ENCODE measurements at regions not wholly inside any gene's neighbourhood (a gene's known extent, or its start where the extent isn't known, plus 50 kb on each side); places are given as distances from the start of the nearest gene placed in this dataset.

- DNase-seq (ENCODE audit: low read depth), result no peak
- no peak overlapping the region for H3K4me3 ChIP-seq (replicated peaks; ENCODE audit: low read depth, low read length)
- TF ChIP-seq, protein P1, sequence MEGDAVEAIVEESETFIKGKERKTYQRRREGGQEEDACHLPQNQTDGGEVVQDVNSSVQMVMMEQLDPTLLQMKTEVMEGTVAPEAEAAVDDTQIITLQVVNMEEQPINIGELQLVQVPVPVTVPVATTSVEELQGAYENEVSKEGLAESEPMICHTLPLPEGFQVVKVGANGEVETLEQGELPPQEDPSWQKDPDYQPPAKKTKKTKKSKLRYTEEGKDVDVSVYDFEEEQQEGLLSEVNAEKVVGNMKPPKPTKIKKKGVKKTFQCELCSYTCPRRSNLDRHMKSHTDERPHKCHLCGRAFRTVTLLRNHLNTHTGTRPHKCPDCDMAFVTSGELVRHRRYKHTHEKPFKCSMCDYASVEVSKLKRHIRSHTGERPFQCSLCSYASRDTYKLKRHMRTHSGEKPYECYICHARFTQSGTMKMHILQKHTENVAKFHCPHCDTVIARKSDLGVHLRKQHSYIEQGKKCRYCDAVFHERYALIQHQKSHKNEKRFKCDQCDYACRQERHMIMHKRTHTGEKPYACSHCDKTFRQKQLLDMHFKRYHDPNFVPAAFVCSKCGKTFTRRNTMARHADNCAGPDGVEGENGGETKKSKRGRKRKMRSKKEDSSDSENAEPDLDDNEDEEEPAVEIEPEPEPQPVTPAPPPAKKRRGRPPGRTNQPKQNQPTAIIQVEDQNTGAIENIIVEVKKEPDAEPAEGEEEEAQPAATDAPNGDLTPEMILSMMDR (IDR thresholded peaks at IDR 0.05; ENCODE audit: low read length, missing control alignments), result no peak
These were observed 62.8 kb upstream of the CCND1 start for GRCh38 chr11:69578167-69578566.

- no peak for DNase-seq (ENCODE audit: low read depth)
- no peak overlapping the region for H3K4me3 ChIP-seq (replicated peaks; ENCODE audit: low read depth, low read length)
- TF ChIP-seq, protein P1 (IDR thresholded peaks at IDR 0.05; ENCODE audit: low read length, missing control alignments), result no peak
These were observed 60.4 kb upstream of the CCND1 start for GRCh38 chr11:69580529-69580928.

- TF ChIP-seq, protein P1 (IDR thresholded peaks at IDR 0.05; ENCODE audit: low read length, missing control alignments), result no peak
- no peak for DNase-seq (ENCODE audit: low read depth)
- H3K4me3 ChIP-seq (replicated peaks; ENCODE audit: low read depth, low read length), result no peak overlapping the region
These were observed 58.0 kb upstream of the CCND1 start for GRCh38 chr11:69582756-69583467.

- no peak for DNase-seq (ENCODE audit: low read depth)
- no peak overlapping the region for H3K4me3 ChIP-seq (replicated peaks; ENCODE audit: low read depth, low read length)
- TF ChIP-seq, protein P1 (IDR thresholded peaks at IDR 0.05; ENCODE audit: low read length, missing control alignments), result no peak
These were observed 56.8 kb upstream of the CCND1 start for GRCh38 chr11:69584160-69584559.

DNA sequence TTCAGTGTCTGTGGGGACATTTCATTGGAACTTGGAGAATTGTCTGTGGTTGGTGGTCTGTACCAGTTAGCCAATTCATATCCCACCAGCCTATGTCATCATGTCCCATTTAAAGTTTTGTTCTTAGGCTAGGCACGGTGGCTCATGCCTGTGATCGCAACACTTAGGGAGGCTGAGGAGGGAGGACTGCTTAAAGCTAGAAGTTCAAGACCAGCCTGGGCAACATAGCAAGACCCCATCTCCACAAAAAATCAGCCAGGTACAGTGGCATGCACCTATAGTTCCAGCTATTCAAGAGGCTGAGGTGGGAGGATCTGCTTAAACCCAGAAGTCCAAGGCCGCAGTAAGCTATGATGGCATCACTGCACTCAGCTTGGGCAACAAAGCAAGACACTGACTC is 55.6 kb upstream of the CCND1 start:
- no peak for DNase-seq (ENCODE audit: low read depth)
- H3K4me3 ChIP-seq (replicated peaks; ENCODE audit: low read depth, low read length), result no peak overlapping the region
- TF ChIP-seq, protein P1 (IDR thresholded peaks at IDR 0.05; ENCODE audit: low read length, missing control alignments), result no peak

- H3K4me3 ChIP-seq (replicated peaks; ENCODE audit: low read depth, low read length), result no peak overlapping the region
- peak; percentile 39 for DNase-seq (ENCODE audit: low read depth)
- TF ChIP-seq, protein P1 (IDR thresholded peaks at IDR 0.05; ENCODE audit: low read length, missing control alignments), result no peak
These were observed 53.4 kb upstream of the CCND1 start for GRCh38 chr11:69587454-69588090.
